GM12891 (cell line): ENCODE measurements at regions not wholly inside any gene's neighbourhood (a gene's known extent, or its start where the extent isn't known, plus 50 kb on each side); places are given as distances from the start of the nearest gene placed in this dataset.

ENCODE experiments used
- POLR2AphosphoS5 ChIP-seq: IDR thresholded peaks from 2 replicates; pipeline ENCODE4 v1.6.1; 2011; ENCODE audit warnings: low read depth, low read length, control low read depth
- TAF1 ChIP-seq: IDR thresholded peaks from 2 replicates; pipeline ENCODE4 v1.6.1; 2011; ENCODE audit warnings: low read depth, low read length, control low read depth

GRCh38 chr2:175630280-175631244 lies 371.5 kb downstream of the LNPK start:
- no peak for TF ChIP-seq POLR2AphosphoS5
- TF ChIP-seq TAF1 = no peak
